Stimulated activated CD4-positive, alpha-beta T cell treated with anti-CD3 and anti-CD28 coated beads, Interleukin-1b, Interleukin-23, amount 100 ng/mL, for 4 hours (primary cell): ENCODE measurements at regions not wholly inside any gene's neighbourhood (a gene's known extent, or its start where the extent isn't known, plus 50 kb on each side); places are given as distances from the start of the nearest gene placed in this dataset.
A peak's percentile ranks its signal among the peaks of the same experiment; 100 is the strongest.
"Not testable (repeated sequence)": the region's sequence is repeated elsewhere in the genome, so short reads cannot be mapped to it uniquely, and the experiment has no call there.

Experiments
- DNase-seq, 2 donors: peaks; one replicate each; pipeline ENCODE4 v3.0.0-alpha.2; 2020; ENCODE audit warnings: low read depth in 2 of 2

DNA sequence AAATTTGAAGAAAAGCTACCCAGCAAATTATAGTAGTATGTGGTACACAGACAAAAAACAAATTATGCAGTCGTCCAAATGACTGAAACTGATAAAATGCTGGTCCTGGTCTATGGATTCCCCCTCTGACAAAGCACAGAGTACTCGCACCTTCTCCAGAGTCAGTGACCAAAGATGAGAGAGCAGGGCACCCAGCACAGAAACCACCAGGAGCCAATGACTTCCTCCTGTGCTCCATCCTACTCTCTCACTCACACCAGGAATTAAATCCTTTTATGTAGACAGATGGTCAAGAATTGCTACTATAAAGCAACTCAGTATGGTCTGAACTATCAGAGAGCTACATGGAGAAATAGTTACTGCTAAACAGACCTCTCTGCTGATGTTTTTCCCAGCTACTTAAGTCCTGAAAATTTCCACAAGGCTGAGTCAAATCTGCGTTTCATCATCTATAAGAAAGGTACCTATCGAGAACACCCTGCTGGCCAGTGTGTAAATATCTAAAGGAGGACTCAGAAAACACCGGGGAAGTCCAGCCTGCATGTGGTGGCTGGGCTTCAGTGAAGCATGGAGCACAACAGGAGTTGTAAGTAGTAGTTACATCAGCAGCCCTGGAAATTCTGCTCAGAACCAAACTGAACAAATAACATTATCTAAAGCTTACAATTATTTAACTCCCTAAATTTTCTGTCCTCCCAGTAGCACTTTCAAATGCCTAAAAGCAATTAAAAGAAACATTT, 84.5 kb upstream of the FBXO28 start:
- not testable (repeated sequence) for DNase-seq

DNA sequence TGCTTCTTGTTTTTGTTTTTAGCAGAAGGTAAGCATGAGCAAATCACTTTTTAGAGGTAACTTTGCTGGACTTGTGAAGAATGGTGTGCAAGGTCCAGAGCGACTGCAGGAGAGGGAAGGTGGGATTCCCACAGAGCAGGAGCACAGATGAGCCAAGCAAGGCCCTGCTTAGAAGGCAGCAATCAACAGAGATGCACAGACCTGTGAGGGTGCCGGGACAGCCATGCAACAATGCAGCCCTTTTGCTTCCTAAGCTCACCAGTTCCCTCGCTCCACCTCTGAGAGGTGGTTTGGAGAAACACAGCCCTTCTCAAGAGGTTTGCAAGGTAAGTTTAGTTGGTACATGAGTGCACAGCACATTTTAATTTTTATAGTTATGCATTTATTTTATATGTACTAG, 85.1 kb upstream of the FBXO28 start:
- not testable (repeated sequence) for DNase-seq

DNA sequence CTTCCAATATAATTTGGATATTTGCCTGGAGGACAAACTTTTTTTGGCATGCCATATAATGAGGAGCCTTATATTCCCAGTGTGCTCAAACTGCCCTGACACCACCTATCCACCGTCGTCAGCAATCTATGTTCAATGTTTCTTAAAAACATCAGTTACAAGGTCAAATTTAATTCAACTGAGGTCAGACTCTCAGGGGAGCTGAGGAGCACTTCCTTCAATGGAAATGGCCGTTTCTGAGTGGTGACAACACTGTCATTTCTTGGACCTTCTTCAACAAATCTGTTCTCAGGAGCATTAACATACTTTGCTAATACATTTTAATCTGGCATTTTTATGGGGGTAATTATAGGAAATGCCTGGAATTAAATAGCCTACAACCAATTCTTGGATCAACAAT, 90.8 kb upstream of the FBXO28 start:
- DNase-seq = not testable (repeated sequence)

DNA sequence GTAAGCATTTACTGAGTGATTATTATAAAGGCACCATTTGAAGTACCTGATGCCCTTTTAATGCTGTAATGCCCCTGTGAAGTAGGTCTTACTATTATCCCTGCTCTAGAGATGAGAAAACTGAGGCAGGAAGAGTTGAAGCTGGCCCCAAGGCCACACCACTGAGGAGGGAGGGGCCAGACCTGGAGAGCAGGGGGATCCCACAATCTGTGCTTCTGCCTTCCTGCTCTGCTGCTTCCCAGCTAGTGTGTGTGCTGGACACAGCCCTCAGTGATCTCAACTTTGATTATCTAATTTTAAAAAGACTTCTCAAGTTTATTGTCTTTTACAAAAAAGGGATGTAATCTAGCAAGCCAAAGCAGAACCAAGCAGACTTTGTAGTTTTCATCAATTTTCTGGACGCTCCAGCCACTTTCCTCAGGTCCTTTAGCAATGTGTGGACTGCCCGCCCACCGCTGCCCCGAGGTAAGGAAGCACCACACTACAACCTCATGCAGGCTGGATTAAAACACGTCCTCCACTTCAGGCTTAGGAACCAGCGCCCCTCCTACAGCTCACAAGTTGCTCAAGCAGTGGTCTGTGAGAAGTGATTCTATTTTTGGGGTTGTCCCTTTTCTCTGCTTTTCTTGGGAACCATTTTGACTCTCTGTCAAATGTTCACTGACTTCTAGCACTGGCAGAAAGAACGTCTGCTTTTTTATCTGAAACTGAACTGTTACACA, 91.5 kb upstream of the FBXO28 start:
- DNase-seq = not testable (repeated sequence)

DNA sequence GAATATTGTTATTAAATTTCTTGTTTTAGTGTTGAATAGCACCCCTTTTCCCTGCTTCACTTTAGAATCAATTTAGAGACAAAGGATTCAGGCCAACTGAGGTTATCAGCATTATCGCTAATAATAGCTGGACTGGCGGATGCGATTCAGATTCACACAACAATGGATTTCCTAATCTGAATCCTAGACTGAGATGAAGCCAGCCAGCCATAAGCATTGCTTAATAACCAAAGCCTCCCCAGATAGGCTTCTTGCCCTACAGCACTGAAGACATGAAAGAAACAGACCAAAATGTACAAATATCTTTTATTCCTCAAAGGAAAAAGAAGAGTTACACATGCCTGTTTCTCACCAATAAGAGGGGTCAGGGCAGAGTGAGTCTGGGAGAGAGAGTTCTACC, 94.0 kb upstream of the FBXO28 start:
- not testable (repeated sequence) for DNase-seq

DNA sequence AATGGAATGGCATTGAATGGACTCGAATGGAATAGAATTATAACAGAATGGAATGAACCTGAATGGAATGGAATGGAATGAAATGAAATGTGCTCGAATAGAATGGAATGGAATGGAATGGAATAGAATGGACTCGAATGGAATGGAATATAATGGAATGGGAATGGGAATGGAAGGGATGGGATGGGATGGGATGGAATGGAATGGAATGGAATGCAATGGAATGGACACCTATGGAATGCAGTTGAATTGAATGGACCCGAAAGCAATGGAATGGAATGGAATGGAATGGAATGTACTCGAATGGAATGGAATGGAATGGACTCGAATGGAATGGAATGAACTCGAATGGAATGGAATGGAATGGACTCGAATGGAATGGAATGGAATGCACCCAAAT, 98.1 kb upstream of the FBXO28 start:
- not testable (repeated sequence) for DNase-seq

DNA sequence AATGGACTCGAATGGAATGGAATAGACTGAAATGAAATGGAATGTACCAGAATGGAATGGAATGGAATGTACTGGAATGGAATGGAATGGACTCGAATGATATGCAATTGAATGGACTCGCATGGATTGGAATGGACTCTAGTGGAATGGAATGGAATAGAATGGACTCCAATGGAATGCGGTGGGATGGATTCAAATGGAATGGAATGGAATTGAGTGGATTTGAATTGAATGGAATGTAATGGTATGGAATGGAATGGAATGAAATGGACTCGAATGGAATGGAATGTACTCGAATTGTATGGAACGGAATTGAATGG, 99.6 kb upstream of the FBXO28 start:
- no peak for DNase-seq

DNA sequence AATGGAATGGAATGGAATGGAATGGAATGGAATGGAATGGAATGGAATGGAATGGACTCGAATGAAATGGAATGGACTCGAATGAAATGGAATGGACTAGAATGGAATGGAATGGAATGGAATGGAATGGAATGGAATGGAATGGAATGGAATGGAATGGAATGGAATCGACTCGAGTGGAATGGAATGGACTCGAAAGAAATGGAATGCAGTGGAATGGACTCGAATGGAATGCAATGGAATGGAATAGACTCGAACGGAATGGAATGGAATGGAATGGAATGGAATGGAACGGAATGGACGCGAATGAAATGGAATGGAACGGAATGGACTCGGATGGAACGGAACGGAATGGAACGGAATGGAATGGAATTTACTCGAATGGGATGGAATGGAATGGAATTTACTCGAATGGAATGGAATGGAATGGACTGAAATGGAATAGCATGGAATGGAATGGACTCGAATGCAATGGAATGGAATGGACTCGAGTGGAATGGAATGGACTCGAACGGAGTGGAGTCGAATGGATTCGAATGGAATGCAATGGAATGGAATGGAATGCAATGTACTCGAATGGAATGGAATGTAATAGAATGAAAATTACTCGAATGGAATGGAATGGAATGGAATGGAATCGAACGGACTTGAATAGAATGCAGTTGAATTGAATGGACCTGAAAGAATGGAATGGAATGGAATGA, 100.1 kb upstream of the FBXO28 start:
- DNase-seq = not testable (repeated sequence)

DNA sequence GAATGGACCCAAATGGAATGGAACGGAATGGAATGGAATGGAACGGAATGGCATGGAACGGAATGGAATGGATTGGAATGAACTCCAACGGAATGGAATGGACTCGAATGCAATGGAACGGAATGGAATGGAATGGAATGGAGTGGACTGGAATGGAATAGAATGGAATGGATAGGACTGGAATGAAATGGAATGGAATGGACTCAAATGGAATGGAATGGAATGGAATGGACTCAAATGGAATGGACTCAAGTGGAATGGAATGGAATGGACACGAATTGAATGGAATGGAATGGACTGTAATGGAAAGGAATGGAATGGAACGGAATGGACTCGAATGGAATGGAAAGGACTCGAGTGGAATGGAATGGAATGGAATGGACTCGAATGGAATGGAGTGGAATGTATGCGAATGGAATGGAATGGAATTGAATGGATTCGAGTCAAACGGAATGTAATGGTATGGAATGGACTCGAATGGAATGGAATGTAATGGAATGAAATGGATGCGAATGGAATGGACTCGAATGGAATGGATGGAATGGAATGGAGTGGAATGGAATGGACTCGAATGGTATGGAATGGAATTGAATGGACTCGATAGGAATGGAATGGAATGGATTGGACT, 101.0 kb upstream of the FBXO28 start:
- DNase-seq = not testable (repeated sequence)

DNA sequence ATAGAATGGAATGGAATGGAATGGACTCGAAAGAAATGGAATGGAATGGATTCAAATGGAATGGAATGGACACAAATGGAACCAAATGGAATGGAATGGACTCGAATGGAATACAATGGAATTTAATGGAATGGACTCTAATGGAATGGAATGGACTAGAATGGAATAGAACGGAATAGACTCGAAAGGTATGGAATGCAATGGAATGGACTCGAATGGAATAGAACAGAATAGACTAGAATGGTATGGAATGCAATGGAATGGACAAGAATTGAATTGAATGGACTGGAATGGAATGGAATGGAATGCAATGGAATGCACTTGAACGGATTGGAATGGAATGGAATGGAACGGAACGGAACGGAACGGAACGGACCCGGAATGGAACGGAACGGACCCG, 101.7 kb upstream of the FBXO28 start:
- not testable (repeated sequence) for DNase-seq

DNA sequence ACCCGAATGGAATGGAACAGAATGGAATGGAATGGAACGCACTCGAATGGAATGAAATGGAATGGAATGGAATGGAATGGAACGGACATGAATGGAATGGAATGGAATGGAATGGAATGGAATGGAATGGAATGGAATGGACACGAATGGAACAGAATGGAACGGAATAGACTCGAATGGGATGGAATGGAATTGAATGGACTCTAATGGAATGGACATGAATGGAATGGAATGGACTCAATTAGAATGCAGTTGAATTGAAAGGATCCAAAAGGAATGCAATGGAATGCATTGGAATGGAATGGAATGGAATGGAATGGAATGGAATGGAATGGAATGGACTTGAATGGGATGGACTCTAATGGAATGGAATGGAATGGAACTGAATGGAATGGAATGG, 102.2 kb upstream of the FBXO28 start:
- not testable (repeated sequence) for DNase-seq

DNA sequence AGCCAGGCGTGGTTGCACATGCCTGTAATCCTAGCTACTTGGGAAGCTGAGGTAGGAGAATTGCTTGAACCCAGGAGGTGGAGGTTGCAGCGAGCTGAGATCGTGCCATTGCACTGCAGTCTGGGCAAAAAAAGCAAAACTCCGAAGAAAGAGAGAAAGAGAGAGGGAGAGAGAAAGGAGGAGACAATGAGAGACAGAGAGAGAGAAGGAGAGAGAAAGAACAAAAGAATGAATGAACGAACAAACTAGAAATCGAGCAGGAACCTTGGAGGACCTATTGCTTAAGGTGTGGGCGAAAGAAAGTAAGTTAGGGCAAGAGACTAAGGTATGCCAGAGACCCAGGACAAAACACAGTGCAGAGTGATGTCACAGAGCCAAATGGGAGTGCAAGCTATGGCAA, 102.8 kb upstream of the FBXO28 start:
- DNase-seq = not testable (repeated sequence)

DNA sequence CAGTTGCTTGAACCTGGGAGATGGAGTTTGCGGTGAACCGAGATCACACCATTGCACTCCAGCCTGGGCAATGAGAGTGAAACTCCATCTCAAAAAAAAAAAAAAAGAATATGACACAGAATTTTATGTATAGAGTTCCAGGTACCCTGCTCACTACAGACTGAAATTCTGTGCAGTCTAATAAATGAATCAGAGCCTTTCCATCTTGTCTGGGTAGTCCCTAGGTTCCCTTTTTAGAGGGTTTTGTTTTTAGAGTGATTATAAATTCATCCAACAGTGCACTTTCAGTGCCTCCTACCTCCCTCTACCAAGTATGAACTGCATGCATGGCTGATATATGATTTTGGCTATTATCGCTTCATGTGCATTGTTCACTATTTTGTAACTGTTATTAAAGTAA, 107.9 kb upstream of the FBXO28 start:
- DNase-seq = not testable (repeated sequence)

DNA sequence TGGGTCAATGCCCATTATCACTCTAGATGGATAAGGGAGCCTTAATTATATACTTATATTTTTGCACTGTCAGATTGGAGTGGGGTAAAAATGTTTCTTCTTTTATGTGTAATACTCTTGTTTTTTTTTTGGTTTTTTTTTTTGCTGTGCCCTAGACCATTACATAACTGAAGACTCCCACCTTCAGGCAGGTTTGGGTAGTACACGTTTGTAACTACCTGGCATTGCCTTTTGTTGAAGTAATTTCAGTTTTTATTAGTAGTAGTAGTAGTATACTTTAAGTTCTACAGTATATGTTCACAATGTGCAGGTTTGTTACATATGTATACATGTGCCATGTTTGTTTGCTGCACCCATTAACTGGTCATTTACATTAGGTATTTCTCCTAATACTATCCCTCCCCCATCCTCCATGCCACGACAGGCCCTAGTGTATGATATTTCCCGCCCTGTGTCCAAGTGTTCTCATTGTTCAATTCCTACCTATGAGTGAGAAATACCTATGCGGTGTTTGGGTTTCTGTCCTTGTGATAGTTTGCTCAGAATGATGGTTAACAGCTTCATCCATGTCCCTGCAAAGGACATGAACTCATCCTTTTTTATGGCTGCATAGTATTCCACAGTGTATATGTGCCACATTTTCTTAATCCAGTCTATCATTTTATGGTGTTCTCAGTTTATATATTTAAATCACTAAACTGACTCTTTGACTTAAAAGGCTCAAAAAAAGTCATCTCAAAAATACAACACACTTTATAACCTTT, 109.2 kb upstream of the FBXO28 start:
- peak; percentile 7 to 34 for DNase-seq

DNA sequence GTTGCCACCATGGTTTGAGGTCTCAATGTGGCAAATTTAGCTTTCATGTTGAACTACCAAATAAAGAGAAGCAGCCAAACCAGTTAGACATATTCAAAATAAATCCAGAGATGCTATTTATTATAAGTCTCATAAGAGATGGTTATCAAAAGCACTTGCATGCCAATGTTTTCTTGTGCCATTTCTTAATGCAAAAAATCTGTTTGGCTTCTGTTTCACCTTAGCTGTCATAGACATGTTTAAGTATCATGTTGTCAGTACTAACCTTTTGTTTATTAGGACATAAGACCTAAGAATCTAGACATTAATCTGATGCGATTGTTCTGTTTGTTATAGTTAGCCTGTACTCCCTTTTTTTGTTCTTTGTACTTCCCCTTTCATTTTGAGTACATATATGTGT, 110.0 kb upstream of the FBXO28 start:
- not testable (repeated sequence) for DNase-seq

DNA sequence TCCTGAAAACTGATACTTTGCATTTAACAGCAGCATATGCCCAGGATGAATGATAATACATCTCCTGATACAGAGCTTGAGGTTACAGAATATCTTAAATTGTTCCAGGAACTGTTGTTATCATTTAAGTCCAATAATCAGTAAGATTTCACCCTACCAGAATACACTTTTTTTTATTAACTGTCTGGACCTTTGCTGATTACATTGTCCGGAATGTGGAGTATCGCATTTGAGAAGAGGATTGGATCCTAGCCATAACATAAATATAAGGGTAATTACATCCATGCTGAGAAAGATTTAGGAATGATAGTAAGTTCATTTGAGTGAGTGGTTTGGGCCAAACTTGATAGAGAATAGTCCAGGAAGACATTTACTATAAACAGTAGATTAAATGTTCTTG, 112.2 kb upstream of the FBXO28 start:
- not testable (repeated sequence) for DNase-seq

DNA sequence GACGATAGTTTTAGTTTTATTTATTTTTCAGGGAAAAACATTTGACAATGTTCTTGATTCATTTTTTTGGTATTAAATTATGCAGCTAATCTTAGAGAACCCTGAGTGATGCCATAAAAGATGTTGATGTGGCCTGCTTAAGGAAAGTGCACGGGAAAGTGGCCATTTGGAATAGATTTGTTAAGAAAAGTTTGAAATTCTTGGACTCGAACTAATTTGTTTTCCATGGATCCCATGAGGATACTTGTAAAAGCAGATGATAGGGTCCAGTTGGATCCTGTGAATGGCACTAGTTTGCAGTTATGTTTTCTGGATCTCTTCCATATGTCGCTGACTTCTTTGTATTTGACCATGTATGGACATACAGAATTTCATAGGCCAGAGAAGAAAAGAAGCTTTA, 114.2 kb upstream of the FBXO28 start:
- not testable (repeated sequence) for DNase-seq

DNA sequence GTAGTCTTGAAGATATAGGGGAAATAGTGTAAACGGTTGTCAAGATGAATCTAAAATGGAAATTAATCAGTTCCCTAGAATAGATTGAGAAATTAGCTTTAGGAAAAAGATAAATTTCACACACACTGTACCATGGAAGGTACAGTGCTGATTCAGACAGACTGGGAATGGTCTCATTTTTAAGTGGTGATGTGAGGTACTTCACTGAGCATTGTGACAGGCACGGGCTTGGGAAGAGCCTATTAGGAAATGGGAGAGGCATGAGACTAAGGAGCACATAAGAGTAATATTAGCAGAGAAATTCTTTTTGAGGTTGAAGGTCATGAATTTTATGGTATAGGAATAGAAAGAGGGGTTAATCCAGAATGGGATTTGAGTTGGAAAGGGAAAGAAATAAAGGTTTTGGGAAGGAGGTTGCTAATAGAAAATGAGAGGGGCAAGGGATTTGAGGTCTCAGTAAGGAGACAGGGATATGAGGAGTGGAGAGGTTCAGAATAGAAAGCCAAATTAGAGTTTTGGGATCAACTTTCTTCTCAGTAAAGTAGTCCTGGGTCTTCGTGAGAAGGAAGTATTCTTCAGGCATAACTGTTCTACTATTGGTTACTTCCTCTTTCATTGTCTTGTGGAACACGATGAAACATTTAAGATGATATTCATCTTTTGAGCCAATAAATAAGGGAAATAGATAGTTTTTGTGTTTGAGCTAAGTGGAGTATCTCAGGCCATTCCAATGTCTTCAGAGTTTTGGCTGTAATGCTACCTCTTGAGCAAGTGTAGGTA, 115.0 kb upstream of the FBXO28 start:
- DNase-seq = not testable (repeated sequence)

DNA sequence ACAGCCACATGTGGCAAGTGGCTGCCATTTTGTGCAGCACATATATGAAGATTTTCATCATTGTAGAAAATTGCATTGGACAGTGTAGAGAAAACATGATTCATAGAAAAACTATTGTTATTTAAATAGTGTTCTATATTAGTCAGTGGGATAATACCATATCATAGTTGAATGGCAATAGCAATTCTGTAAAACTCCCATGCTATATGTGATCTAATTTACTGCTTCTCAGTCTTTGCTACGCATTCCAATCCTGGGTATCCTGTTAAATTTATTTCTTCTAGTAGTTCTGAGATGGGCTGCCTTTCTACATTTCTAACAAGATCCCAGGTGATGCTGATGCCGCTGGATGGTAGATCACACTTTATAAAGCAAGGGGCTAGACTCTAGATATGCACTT, 117.5 kb upstream of the FBXO28 start:
- DNase-seq = not testable (repeated sequence)

DNA sequence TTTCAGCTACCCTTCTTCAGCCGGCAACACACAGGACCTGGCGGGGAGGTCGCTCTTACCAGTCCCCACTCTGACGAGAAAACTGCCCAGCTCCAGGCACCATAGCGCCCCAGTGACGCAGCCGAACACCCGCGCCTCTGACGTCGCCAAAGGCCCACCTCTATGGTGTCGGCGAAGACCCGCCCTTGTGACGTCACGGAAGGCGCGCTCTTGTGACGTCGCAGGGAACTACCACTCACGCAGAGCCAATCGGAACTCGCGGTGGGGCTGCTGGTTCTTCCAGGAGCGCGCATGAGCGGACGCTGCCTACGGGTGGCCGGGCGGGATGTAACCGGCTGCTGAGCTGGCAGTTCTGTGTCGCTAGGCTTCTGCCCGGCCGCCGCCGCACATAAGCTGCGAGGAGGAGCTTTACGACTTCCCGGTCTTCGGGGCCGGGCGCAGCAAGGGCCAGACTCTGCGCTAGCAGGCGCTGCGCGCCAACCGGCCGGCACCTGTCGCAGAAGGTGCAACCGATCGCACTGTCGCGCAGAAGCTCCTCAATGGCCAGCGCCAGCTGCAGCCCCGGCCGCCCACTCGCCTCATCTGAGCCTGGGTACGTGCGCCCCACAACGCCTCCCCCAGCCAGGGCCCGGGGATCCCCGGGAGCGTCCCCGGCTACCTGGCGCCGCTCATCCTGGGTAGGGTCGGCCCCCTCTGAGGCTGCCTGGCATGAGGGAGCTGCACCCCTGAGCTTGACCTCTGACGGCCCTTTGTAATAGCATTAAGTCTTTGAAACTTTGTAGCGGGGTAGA, 121.3 kb upstream of the FBXO28 start:
- DNase-seq = peak; percentile 98 to 99
